ENCODE measurements at regions not wholly inside any gene's neighbourhood (a gene's known extent, or its start where the extent isn't known, plus 50 kb on each side); places are given as distances from the start of the nearest gene placed in this dataset.

DNA sequence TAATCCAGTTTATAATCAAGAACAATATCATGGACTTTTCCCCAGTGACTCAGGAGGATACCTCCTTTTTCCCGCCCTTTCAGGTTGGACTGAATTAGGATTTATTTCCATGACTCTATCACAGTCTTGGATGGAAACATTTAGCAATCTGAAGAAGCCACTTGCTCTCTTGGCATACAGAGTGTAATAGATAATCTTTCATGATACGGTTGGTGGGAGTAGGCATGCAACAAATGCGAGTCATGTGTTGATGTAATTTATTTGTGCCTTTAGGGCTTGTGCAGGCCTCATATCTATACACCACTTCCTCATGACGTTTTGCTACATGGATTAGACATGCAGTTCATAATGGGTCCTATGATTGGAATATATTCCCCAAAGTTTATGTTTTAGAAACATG lies 54.2 kb upstream of the MCTP2 start:
- Histone ChIP-seq H3K4me1 (ENCODE audit: control insufficient read depth in 1 of 2, low read depth in 2 of 2) (no peaks in the 10 kb centered on the region), H3K27ac (no peak overlapping the region), H3K4me3 (no peak overlapping the region), H3K36me3 (no peaks in the 10 kb centered on the region), H3K9me3 (no peaks in the 10 kb centered on the region), H3K27me3 (replicated peaks; ENCODE audit: insufficient read depth) (no peaks in the 10 kb centered on the region)
- TF ChIP-seq, protein P1, sequence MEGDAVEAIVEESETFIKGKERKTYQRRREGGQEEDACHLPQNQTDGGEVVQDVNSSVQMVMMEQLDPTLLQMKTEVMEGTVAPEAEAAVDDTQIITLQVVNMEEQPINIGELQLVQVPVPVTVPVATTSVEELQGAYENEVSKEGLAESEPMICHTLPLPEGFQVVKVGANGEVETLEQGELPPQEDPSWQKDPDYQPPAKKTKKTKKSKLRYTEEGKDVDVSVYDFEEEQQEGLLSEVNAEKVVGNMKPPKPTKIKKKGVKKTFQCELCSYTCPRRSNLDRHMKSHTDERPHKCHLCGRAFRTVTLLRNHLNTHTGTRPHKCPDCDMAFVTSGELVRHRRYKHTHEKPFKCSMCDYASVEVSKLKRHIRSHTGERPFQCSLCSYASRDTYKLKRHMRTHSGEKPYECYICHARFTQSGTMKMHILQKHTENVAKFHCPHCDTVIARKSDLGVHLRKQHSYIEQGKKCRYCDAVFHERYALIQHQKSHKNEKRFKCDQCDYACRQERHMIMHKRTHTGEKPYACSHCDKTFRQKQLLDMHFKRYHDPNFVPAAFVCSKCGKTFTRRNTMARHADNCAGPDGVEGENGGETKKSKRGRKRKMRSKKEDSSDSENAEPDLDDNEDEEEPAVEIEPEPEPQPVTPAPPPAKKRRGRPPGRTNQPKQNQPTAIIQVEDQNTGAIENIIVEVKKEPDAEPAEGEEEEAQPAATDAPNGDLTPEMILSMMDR (IDR thresholded peaks at IDR 0.05): no peak
- ATAC-seq (ENCODE audit: insufficient number of reproducible peaks, low FRiP score, low read depth) (no peak), DNase-seq (ENCODE audit: low spot score) (no peak)

DNA sequence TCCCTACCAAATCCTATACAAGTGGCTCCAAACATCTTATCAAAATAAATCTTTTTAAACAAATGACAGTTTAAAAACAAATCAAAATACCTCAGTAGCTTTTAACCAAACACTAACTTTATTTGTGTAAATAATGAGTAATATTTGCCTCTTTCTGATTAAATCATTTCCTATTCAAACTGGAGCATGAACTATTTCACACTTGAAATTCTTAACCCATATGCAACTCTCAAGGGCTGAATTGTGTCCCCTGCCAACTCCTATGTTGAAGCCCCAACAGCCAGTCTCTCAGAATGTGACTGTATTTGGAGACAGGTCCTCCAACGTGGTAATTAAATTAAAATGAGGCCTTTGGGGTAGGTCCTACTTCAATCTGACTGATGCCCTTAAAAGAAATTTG lies 55.9 kb upstream of the MCTP2 start:
- Histone ChIP-seq H3K4me3 (no peak overlapping the region), H3K4me1 (ENCODE audit: control insufficient read depth in 1 of 2, low read depth in 2 of 2) (no peaks in the 10 kb centered on the region), H3K27ac (no peak overlapping the region), H3K27me3 (replicated peaks; ENCODE audit: insufficient read depth) (no peaks in the 10 kb centered on the region), H3K36me3 (no peaks in the 10 kb centered on the region), H3K9me3 (no peaks in the 10 kb centered on the region)
- ATAC-seq (ENCODE audit: insufficient number of reproducible peaks, low FRiP score, low read depth) (no peak), DNase-seq (ENCODE audit: low spot score) (no peak)
- TF ChIP-seq, protein P1 (IDR thresholded peaks at IDR 0.05): no peak

GRCh38 chr15:94174399-94174802 lies 57.0 kb upstream of the MCTP2 start:
- Histone ChIP-seq H3K9me3 (no peaks in the 10 kb centered on the region), H3K4me3 (no peak overlapping the region), H3K4me1 (ENCODE audit: control insufficient read depth in 1 of 2, low read depth in 2 of 2) (no peaks in the 10 kb centered on the region), H3K27me3 (replicated peaks; ENCODE audit: insufficient read depth) (no peaks in the 10 kb centered on the region), H3K36me3 (no peaks in the 10 kb centered on the region), H3K27ac (no peak overlapping the region)
- ATAC-seq (ENCODE audit: insufficient number of reproducible peaks, low FRiP score, low read depth): no peak
- no peak for DNase-seq (ENCODE audit: low spot score)
- TF ChIP-seq, protein P1 (IDR thresholded peaks at IDR 0.05): no peak

DNA sequence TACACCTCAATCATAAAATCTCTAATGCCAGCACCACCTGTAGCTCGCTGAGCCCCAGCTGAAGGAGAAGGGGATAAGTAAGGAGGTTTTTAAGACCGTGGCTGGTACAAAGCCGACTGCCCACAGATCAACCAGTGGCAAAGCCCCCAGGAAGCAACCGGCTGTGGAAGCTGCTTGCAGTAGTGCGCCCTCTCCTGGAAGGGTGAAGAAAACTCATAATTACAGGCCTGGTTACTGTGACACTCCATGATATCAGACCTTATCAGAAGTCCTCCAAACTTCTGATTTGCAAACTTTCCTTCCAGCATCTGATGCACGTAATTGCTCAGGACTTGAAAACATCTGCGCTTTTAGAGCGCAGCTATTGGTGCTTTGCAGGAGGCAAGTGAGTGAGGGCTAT lies 63.1 kb upstream of the MCTP2 start:
- Histone ChIP-seq H3K4me1 (ENCODE audit: control insufficient read depth in 1 of 2, low read depth in 2 of 2) (no peaks in the 10 kb centered on the region), H3K36me3 (no peaks in the 10 kb centered on the region), H3K9me3 (no peaks in the 10 kb centered on the region), H3K27ac (no peak overlapping the region), H3K4me3 (no peak overlapping the region), H3K27me3 (replicated peaks; ENCODE audit: insufficient read depth) (no peaks in the 10 kb centered on the region)
- TF ChIP-seq, protein P1 (IDR thresholded peaks at IDR 0.05): no peak
- no peak for ATAC-seq (ENCODE audit: insufficient number of reproducible peaks, low FRiP score, low read depth)
- DNase-seq (ENCODE audit: low spot score): no peak

DNA sequence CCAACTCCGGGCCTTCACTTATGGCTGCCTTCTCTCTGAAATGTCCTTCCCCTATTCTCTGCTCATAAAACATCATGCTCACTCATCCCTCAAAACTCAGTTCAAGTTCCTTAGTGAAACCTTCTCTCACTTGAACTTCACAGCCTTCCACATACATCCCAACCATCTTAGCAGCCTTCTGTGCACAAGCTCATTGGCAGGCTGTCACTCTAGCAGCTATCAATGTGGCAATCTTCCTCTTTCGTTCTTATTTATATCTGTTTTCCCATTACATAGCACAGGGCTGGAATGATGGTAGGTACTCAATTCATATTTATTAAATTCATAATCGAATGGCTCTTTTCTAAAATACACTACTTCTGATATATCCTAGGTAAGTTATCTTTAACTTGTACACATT lies 66.4 kb upstream of the MCTP2 start:
- no peak for DNase-seq (ENCODE audit: low spot score)
- ATAC-seq (ENCODE audit: insufficient number of reproducible peaks, low FRiP score, low read depth): no peak
- Histone ChIP-seq H3K4me3 (no peak overlapping the region), H3K9me3 (no peaks in the 10 kb centered on the region), H3K4me1 (ENCODE audit: control insufficient read depth in 1 of 2, low read depth in 2 of 2) (no peaks in the 10 kb centered on the region), H3K36me3 (no peaks in the 10 kb centered on the region), H3K27ac (no peak overlapping the region), H3K27me3 (replicated peaks; ENCODE audit: insufficient read depth) (no peaks in the 10 kb centered on the region)
- TF ChIP-seq, protein P1 (IDR thresholded peaks at IDR 0.05): no peak
